ENCODE measurements at regions not wholly inside any gene's neighbourhood (a gene's known extent, or its start where the extent isn't known, plus 50 kb on each side); places are given as distances from the start of the nearest gene placed in this dataset.

GRCh38 chr6:15048367-15048766, 197.5 kb upstream of the JARID2 start:
- no peak for DNase-seq

DNA sequence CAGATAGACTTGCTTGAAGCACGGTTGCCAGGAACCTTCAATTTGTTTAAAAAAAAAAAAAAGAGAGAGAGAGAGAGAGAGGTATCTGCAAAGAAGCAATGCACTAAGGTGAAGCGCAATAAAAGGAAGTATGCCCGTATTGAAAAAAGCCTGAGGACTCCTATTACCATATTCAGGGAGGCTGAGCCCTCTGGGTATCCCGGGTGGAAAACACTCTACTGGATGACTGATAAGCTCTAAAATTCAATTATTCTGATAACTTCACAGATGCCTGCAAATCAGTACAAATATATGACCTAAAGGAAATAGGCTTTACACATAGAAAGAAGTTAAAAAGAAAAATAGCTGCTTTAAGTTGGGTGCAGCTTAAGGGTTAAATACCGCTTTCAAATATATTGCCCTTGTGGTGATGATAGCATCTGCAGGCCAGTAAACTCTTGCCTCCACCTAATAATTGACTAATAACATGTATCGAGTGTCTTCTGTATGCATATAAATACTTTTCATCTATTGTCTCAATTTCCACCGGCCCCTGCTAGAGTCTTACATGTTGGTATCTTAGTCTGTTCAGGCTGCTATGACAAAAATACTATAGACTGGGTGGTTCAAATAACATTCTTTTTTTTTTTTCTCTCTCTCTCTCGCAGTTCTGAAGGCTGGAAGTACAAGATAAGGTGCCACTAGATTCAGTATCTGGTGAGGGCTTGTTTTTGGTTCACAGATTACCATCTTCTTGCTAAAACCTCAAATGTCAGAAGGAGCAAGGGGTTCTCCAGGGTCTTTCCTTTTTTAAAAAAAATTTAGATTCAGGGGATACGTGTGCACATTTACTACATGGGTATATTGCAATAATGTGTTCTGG, 187.4 kb upstream of the JARID2 start:
- DNase-seq: no peak

DNA sequence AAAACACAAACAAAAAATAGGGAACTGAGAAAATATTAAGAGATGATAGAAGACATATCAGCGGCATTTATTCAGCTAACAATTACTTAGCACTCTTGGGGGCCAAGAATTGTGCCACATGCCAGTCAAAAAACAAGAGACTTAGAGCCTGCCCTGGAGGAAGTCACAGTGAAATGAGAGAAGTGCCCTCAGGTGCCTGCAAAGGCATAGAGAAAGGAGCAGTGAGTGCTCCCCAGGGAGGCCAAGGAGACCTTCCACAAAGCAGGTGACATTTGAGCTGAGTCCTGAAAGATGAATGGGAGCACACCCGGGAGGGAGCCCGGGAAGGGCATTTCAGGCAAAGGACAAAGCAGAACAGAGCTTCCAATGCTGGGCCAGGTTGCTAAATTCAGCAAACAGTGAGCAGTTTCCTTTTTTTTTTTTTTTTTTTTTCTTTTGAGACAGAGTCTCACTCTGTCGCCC, 184.7 kb upstream of the JARID2 start:
- DNase-seq: no peak

- no peak for DNase-seq
Measured at GRCh38 chr6:15061908-15062515, 183.9 kb upstream of the JARID2 start.

- DNase-seq: no peak
Measured at GRCh38 chr6:15062516-15063252, 183.2 kb upstream of the JARID2 start.

DNA sequence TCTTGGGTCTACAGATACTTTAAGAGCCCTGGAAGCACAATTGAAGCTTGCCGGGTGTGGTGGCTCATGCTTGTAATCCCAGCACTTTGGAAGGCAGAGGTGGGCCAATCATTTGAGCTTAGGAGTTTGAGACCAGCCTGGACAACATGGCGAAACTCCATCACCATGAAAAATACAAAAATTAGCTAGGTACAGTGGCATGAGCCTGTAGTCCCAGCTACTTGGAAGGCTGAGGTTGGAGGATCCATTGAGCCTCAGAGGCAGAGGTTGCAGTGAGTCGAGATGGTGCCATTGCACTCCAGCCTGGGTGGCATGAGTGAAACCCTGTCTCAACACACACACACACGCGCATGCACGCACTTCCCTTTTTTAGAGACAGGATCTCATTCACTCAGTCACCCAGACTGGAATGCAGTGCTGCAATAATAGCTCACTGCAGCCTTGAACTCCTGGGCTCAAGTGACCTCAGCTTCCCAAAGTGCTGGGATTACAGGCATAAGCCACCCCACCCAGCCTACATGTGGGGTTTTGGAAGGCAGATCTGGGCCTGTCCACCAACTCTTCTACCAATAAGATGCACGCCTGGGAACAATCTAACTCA, 182.5 kb upstream of the JARID2 start:
- DNase-seq: no peak

GRCh38 chr6:15065261-15065989, 180.4 kb upstream of the JARID2 start:
- no peak for DNase-seq

- DNase-seq: no peak
Measured at GRCh38 chr6:15066089-15066758, 179.6 kb upstream of the JARID2 start.

DNA sequence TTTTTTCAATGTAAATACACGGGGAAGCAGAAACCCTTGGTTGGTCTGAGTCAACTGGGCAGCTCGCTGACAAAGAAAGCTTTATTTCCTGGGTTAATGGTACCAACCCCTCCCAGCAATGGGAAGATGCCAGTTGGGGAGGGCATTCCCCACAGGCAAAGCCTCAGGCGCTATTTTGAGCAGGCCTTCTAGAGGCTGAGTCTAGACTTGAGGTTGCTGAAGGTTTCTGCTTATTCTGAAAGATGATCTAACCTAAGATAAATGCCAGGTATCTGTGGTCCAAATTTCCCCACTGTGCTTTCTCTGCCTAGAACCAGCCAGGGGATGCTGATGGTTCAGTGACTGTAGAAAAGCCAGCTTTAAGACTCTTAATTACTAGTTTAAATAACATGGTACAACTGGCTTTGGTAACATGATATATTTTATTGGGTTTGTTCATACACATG, 172.5 kb upstream of the JARID2 start:
- no peak for DNase-seq

GRCh38 chr6:15073883-15074465, 171.9 kb upstream of the JARID2 start:
- no peak for DNase-seq

DNA sequence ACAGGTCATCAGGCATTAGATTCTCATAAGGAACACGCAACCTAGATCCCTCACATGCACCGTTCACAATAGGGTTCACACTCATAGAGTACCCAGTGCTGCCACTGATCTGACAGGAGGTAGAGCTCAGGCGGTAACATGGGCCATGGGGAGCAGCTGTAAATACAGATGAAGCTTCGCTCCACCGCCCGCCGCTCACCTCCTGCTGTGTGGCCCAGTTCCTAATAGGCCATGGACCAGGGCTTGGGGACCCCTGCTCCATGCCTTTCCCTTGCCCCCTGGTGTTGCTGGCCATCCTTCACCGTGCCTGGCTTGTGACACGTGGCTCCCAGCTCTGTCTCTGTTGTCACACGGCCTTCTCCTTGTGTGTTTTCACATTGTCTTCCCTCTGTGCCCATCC, 171.1 kb upstream of the JARID2 start:
- no peak for DNase-seq

DNA sequence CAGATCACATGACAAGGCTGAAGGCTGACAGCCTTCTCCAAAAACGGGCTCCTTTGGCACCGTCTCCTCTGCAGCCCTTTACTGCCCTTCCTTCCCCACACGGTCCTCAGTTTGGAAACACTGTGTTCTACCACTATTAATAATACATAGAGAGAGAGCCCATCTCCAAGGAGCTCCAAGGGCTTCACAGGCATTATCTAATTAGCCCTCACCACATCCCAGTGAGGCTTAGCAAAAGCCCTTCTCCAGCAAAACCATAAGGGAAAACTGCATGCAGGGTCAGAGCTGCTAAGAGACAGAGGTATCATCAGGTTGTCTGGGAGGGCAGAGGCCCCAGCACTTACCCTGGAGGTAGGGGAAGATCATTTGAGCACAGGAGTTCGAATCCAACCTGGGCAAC, 169.3 kb upstream of the JARID2 start:
- DNase-seq: no peak

GRCh38 chr6:15077006-15077405, 168.9 kb upstream of the JARID2 start:
- no peak for DNase-seq

DNA sequence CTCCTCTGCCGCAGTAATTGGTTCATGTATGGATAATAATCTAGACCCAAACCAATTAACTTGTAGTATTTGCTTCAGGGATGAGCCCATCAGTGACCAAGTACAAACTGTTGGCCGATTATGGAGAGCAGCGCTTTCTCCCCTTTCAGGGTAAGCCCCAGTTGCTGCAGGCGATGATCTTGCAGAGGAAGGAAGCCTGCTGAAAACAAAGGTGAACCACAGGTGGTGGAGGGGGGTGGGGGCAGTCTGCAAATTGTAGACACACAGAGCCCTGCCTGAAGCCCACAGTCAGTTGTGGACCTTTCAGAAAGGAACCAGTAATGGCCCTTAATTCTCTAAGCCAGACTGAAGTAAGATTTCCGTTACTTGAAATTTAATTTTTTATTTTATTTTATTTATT, 167.9 kb upstream of the JARID2 start:
- no peak for DNase-seq

- DNase-seq: no peak
Measured at GRCh38 chr6:15079288-15079817, 166.5 kb upstream of the JARID2 start.

GRCh38 chr6:15080895-15081294, 165.0 kb upstream of the JARID2 start:
- DNase-seq: no peak

GRCh38 chr6:15081447-15081846, 164.4 kb upstream of the JARID2 start:
- DNase-seq: no peak

DNA sequence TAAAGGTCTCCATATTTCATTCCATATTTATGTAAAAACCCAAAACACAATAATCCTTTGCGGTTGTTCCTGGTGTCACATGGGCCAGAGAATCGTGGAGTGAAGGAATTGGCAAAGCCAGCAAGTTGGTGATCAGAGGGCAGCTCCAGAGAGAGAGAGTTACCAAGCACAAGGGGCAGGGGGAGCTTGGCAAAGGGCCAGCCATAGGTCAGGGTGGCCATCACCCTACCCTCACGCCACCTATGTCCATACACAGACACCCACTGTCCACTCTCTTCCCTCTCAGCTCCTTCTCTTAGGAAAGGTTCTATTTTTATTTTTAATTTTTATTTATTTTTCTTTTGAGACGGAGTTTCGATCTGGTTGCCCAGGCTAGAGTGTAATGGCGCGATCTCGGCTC, 163.2 kb upstream of the JARID2 start:
- no peak for DNase-seq

DNA sequence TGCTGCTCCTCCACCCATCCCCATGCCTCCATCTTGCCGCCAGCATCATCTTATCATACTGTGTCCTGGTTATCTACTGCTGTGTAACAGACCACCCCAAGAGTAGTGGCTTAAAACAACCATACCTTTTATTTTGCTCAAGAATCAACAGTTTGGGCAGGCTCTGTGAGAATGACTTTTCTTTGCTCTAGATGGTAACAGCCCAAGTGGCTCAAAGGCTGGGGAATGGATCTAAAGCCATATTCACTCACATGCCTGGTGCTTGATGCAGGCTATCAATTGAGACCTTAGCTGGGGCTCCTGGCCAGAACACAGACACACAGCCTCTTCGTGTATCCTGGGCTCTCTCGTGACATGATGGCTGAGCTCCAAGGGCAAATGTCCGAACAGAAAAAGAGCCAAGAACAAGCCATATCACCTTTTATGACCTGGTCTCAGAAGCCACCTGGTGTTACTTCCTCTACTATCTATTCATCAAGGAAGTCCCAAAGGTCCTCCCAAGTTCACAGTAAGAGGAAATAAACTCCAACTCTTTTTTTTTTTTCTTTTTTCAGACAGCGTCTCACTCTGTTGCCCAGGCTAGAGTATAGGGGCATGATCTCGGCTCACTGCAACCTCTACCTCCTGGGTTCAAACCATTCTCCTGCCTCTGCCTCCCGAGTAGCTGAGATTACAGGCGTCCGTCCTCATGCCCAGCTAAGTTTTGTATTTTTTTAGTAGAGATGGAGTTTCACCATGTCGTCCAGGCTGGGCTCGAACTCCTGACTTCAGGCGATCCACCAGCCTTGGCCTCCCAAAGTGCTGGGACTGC, 159.3 kb upstream of the JARID2 start:
- no peak for DNase-seq

DNA sequence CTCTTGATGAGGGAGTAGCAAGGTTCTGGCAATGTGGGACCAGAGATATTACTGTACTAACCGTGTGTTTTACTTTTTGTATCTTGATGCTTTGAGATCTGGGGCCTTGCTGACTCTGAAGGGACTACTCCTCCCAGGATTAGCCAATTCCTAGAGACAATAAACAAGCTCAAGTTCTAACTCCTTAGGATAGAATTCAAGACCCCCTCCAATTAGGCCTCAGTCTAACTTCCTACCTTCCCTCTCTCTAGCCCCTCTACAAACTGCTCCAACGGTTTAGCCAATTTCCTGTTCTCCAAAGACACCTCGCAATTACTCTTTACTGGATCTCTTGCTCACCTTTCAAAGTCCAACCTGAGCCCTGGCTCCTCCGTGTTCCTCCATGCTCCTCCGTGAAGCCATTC, 158.7 kb upstream of the JARID2 start:
- DNase-seq: no peak

Data from SW 1271 (cell line).